Vagina (tissue), 2 donors: ENCODE measurements at regions not wholly inside any gene's neighbourhood (a gene's known extent, or its start where the extent isn't known, plus 50 kb on each side); places are given as distances from the start of the nearest gene placed in this dataset.

Experiments used
- CTCF ChIP-seq, 3 experiments: fragments of 450-650 bp in 2 of 3; fragments of 200-600 bp in 1 of 3; sonication (generic) in 1 of 3; IDR thresholded peaks; one replicate each; pipeline ENCODE4 v1.5.1; 2017 to 2019; ENCODE audit warnings: antibody characterized with exemption in 3 of 3, mild to moderate bottlenecking in 2 of 3, moderate library complexity in 2 of 3
- POLR2A ChIP-seq, 2 donors: fragments of 450-650 bp; IDR thresholded peaks; one replicate each; pipeline ENCODE4 v1.6.1; 2017; ENCODE audit warnings: antibody characterized with exemption in 2 of 2, mild to moderate bottlenecking in 2 of 2, moderate library complexity in 2 of 2

GRCh38 chr12:28603801-28604200 lies 413.5 kb downstream of the CCDC91 start:
- TF ChIP-seq CTCF (IDR thresholded peaks at IDR 0.05): no peak
- no peak for TF ChIP-seq POLR2A (IDR thresholded peaks at IDR 0.05)
